ENCODE measurements at regions not wholly inside any gene's neighbourhood (a gene's known extent, or its start where the extent isn't known, plus 50 kb on each side); places are given as distances from the start of the nearest gene placed in this dataset.

GRCh38 chr9:28289746-28290145 is 716.5 kb upstream of the C9orf72 start:
- H4K20me1 ChIP-seq (ENCODE audit: insufficient read depth, low read length) = no peaks in the 10 kb centered on the region
- H3K4me2 ChIP-seq (ENCODE audit: low read depth, low read length) = no peak overlapping the region
- H3K9ac ChIP-seq (ENCODE audit: low read length) = no peak overlapping the region
- DNase-seq = no peak
- H2AFZ ChIP-seq (ENCODE audit: low read length) = no peak overlapping the region
- no peak overlapping the region for H3K27ac ChIP-seq (ENCODE audit: low read length)
- no peaks in the 10 kb centered on the region for H3K27me3 ChIP-seq (replicated peaks; ENCODE audit: insufficient read depth, low read length)
- TF ChIP-seq EZH2phosphoT487 (IDR thresholded peaks at IDR 0.05; ENCODE audit: low read length) = no peak
- no peak for TF ChIP-seq EZH2 (optimal IDR thresholded peaks at IDR 0.05; ENCODE audit: low read depth, low read length)
- no peak for TF ChIP-seq CTCF (IDR thresholded peaks at IDR 0.05; ENCODE audit: low read length)
- no peaks in the 10 kb centered on the region for H3K4me1 ChIP-seq (ENCODE audit: low read length)
- H3K9me3 ChIP-seq (replicated peaks; ENCODE audit: insufficient read depth, low read length) = no peaks in the 10 kb centered on the region
- H3K4me3 ChIP-seq (ENCODE audit: low read length) = no peak overlapping the region
- H3F3A ChIP-seq (ENCODE audit: insufficient read depth, low read length) = no peaks in the 10 kb centered on the region
- H3K79me2 ChIP-seq (ENCODE audit: low read length) = no peaks in the 10 kb centered on the region
- no peaks in the 10 kb centered on the region for H3K36me3 ChIP-seq (replicated peaks; ENCODE audit: insufficient read depth, low read length)
- H3K9me2 ChIP-seq (replicated peaks; ENCODE audit: insufficient read depth, low read length) = no peaks in the 10 kb centered on the region

DNA sequence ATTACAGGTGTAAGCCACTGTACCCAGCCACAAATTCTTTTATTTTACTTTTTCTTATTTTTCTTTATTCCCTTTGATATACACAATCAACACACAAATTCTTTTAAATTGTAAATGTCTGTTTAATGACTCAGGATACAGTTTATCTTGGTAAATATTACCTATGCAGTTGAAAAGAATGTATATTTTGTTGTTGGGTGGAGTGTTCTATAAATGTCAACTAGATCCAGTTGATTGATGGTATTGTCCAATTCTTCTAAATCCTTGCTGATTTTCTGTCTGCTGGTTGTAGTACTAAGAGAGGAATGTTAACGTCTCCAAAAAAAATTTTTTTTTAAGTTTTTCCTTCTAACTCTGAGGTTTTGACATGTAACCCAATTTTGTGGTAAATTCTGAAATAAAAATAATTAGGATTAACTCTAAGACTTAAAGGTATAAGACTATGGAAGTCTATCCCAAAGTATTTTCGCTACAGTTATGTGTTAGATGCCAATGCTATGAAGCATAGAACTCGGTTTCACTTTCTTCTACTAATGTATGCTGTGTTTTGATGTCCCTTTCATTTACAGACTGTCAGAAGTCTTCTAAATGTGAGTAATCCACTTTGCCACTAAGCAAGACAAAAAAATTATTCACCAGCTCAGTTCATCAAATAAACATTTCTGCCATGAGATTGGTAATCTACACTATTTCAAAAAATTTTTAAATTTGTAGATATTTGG is 720.2 kb upstream of the C9orf72 start:
- no peaks in the 10 kb centered on the region for H4K20me1 ChIP-seq (ENCODE audit: insufficient read depth, low read length)
- no peak overlapping the region for H3K27ac ChIP-seq (ENCODE audit: low read length)
- no peaks in the 10 kb centered on the region for H3K36me3 ChIP-seq (replicated peaks; ENCODE audit: insufficient read depth, low read length)
- H3K4me2 ChIP-seq (ENCODE audit: low read depth, low read length) = no peak overlapping the region
- H3K9ac ChIP-seq (ENCODE audit: low read length) = no peak overlapping the region
- no peak for TF ChIP-seq EZH2 (optimal IDR thresholded peaks at IDR 0.05; ENCODE audit: low read depth, low read length)
- TF ChIP-seq EZH2phosphoT487 (IDR thresholded peaks at IDR 0.05; ENCODE audit: low read length) = no peak
- no peak for TF ChIP-seq CTCF (IDR thresholded peaks at IDR 0.05; ENCODE audit: low read length)
- H2AFZ ChIP-seq (ENCODE audit: low read length) = no peak overlapping the region
- H3K9me2 ChIP-seq (replicated peaks; ENCODE audit: insufficient read depth, low read length) = no peaks in the 10 kb centered on the region
- H3K9me3 ChIP-seq (replicated peaks; ENCODE audit: insufficient read depth, low read length) = no peaks in the 10 kb centered on the region
- no peaks in the 10 kb centered on the region for H3F3A ChIP-seq (ENCODE audit: insufficient read depth, low read length)
- no peaks in the 10 kb centered on the region for H3K79me2 ChIP-seq (ENCODE audit: low read length)
- no peaks in the 10 kb centered on the region for H3K27me3 ChIP-seq (replicated peaks; ENCODE audit: insufficient read depth, low read length)
- no peaks in the 10 kb centered on the region for H3K4me1 ChIP-seq (ENCODE audit: low read length)
- no peak for DNase-seq
- H3K4me3 ChIP-seq (ENCODE audit: low read length) = no peak overlapping the region

DNA sequence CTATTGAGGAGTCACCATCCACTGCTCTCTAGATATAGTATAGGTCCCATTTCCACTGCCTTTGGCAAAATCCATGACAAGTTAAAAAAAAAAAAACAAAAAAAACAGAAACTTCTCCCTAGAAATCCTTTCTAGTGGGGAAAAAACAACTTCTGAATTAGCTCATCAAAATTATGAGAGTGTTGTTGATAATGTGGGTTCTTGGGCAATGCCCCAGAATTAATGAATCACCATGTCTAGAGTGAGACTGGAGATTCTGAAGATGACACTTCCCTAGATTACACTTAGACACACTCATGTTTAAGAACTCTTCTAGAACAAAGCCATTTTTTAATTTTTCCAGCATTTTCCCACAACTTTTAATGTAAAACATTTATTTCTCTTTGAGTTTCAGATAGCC is 728.0 kb upstream of the C9orf72 start:
- Histone ChIP-seq H3K9me3 (replicated peaks; ENCODE audit: insufficient read depth, low read length) (no peaks in the 10 kb centered on the region), H3K27me3 (replicated peaks; ENCODE audit: insufficient read depth, low read length) (no peaks in the 10 kb centered on the region), H3K9ac (ENCODE audit: low read length) (no peak overlapping the region), H3K4me2 (ENCODE audit: low read depth, low read length) (no peak overlapping the region), H3K36me3 (replicated peaks; ENCODE audit: insufficient read depth, low read length) (no peaks in the 10 kb centered on the region), H2AFZ (ENCODE audit: low read length) (no peak overlapping the region), H3F3A (ENCODE audit: insufficient read depth, low read length) (no peaks in the 10 kb centered on the region), H3K79me2 (ENCODE audit: low read length) (no peaks in the 10 kb centered on the region), H3K27ac (ENCODE audit: low read length) (no peak overlapping the region), H4K20me1 (ENCODE audit: insufficient read depth, low read length) (no peaks in the 10 kb centered on the region), H3K4me1 (ENCODE audit: low read length) (no peaks in the 10 kb centered on the region), H3K4me3 (ENCODE audit: low read length) (no peak overlapping the region), H3K9me2 (replicated peaks; ENCODE audit: insufficient read depth, low read length) (no peaks in the 10 kb centered on the region)
- no peak for TF ChIP-seq EZH2 (optimal IDR thresholded peaks at IDR 0.05; ENCODE audit: low read depth, low read length)
- no peak for TF ChIP-seq EZH2phosphoT487 (IDR thresholded peaks at IDR 0.05; ENCODE audit: low read length)
- no peak for TF ChIP-seq CTCF (IDR thresholded peaks at IDR 0.05; ENCODE audit: low read length)
- no peak for DNase-seq
